Naive B cell (primary cell): ENCODE measurements at regions not wholly inside any gene's neighbourhood (a gene's known extent, or its start where the extent isn't known, plus 50 kb on each side); places are given as distances from the start of the nearest gene placed in this dataset.
"Not testable (repeated sequence)": the region's sequence is repeated elsewhere in the genome, so short reads cannot be mapped to it uniquely, and the experiment has no call there.

Source experiments
- ATAC-seq, 2 donors: fragments of 150-1000 bp; cut with Tn5 transposase; 2 replicates each; pipeline ENCODE4 v1.10.0; 2021; ENCODE audit warnings: low read depth in 2 of 2, mild to moderate bottlenecking in 2 of 2, moderate library complexity in 2 of 2
- DNase-seq: peaks from one replicate; pipeline ENCODE4 v3.0.0; 2022
- H3K27ac Mint-ChIP-seq, 6 donors: one replicate each; pipeline ENCODE4 v1.8.0; 2020 to 2022; ENCODE audit warnings: mild to moderate bottlenecking in 6 of 6, mixed read lengths in 6 of 6, moderate library complexity in 5 of 6, inconsistent platforms in 2 of 6
- H3K27me3 Mint-ChIP-seq, 3 donors: one replicate each; pipeline ENCODE4 v1.8.0; 2021 to 2022; ENCODE audit warnings: mixed read lengths in 3 of 3, mild to moderate bottlenecking in 1 of 3
- H3K36me3 Mint-ChIP-seq, 2 donors: one replicate each; pipeline ENCODE4 v1.8.0; 2020 to 2022; ENCODE audit warnings: mixed read lengths in 2 of 2, inconsistent platforms in 1 of 2, mild to moderate bottlenecking in 1 of 2
- H3K4me1 Mint-ChIP-seq, 3 donors: one replicate each; pipeline ENCODE4 v1.8.0; 2020 to 2022; ENCODE audit warnings: mixed read lengths in 3 of 3, inconsistent platforms in 1 of 3, mild to moderate bottlenecking in 1 of 3, moderate library complexity in 1 of 3
- H3K4me3 Mint-ChIP-seq, 8 donors: one replicate each; pipeline ENCODE4 v1.8.0; 2020 to 2022; ENCODE audit warnings: mild to moderate bottlenecking in 8 of 8, mixed read lengths in 8 of 8, moderate library complexity in 8 of 8, inconsistent platforms in 2 of 8
- H3K9me3 Mint-ChIP-seq, 7 donors: one replicate each; pipeline ENCODE4 v1.8.0; 2020 to 2022; ENCODE audit warnings: mixed read lengths in 7 of 7, mild to moderate bottlenecking in 5 of 7, inconsistent platforms in 2 of 7, moderate library complexity in 1 of 7

GRCh38 chr4:107452717-107453630 is 267.1 kb downstream of the PAPSS1 start:
- H3K27me3 Mint-ChIP-seq: peaks cover 0 to 4% (median 0%) of the 10 kb centered on the region in 3 donors
- H3K9me3 Mint-ChIP-seq: peaks cover 0 to 5% (median 0%) of the 10 kb centered on the region in 7 donors
- no peaks in the 10 kb centered on the region for H3K4me1 Mint-ChIP-seq
- H3K4me3 Mint-ChIP-seq: no peak overlapping the region
- H3K36me3 Mint-ChIP-seq: no peaks in the 10 kb centered on the region
- DNase-seq (no peak), ATAC-seq (no peak)
- H3K27ac Mint-ChIP-seq: no peak overlapping the region

DNA sequence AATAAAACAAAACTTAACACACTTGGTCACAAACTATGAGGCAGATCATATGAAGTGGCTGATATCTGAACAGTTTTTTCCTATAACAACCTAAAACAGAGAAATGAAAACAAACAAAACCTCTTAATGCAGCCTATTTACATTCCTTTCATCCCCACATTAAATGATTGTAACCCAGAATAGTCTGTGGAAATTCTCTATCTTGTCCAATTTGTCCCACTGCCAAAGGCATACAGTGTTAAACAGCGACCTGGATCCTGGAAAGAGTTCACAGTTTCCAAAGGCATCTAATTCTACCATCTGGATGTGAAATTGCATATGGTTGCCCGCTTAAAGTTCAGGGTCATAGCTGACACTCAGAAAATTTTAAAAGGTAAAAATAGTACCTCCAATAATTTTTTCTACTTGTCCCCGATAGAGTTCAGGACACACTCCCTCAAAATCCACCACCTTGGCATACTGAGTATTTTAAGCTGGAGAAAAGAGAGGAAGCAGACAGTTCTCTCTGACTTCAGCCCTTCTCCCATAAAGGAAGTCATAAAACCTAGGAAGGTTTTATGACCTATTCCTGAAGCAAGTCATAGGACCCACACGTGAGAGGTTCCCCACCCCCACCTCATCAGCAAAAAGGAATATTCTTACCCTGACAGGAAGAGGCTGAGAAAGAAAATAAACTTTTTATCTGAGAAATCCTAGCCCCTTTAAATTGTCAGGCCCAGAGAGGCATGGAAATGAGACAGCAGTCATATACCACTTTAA is 270.2 kb downstream of the PAPSS1 start:
- ATAC-seq (no peak), DNase-seq (no peak)
- H3K27ac Mint-ChIP-seq: no peak overlapping the region
- no peak overlapping the region for H3K4me3 Mint-ChIP-seq
- H3K9me3 Mint-ChIP-seq: peaks cover 0 to 16% (median 5%) of the 10 kb centered on the region in 7 donors
- H3K36me3 Mint-ChIP-seq: peaks cover 0 to 8% of the 10 kb centered on the region in 2 donors
- no peaks in the 10 kb centered on the region for H3K4me1 Mint-ChIP-seq
- peaks cover 0 to 7% (median 0%) of the 10 kb centered on the region in 3 donors for H3K27me3 Mint-ChIP-seq

GRCh38 chr4:107442538-107443111 is 277.4 kb downstream of the PAPSS1 start:
- H3K27me3 Mint-ChIP-seq: peaks cover 0 to 3% (median 0%) of the 10 kb centered on the region in 3 donors
- ATAC-seq (no peak), DNase-seq (no peak)
- no peaks in the 10 kb centered on the region for H3K4me1 Mint-ChIP-seq
- H3K9me3 Mint-ChIP-seq: peaks cover 0 to 15% (median 5%) of the 10 kb centered on the region in 7 donors
- H3K4me3 Mint-ChIP-seq: no peak overlapping the region
- H3K36me3 Mint-ChIP-seq: peaks cover 0 to 6% of the 10 kb centered on the region in 2 donors
- H3K27ac Mint-ChIP-seq: no peak overlapping the region

DNA sequence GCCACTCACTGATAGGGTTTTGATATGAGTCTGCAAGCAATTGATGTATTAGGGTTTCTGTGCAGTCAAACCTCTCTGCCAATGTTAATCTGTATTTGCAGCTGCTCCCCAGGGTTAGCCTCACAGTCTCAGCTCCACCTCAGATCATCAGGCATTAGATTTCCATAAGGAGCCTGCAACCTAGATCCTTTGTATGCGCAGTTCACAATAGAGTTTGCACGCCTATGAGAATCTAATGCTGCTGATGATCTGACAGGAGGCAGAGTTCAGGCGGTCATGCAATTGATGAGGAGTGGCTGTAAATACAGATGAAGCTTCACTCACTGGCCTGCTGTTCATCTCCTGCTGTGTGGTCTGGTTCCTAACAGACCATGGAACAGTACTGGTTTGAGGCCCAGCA is 280.6 kb downstream of the PAPSS1 start:
- Mint-ChIP-seq H3K36me3 (no peaks in the 10 kb centered on the region), H3K4me1 (no peaks in the 10 kb centered on the region), H3K9me3 (peaks cover 0 to 8% (median 0%) of the 10 kb centered on the region in 7 donors), H3K27me3 (no peaks in the 10 kb centered on the region), H3K4me3 (no peak overlapping the region), H3K27ac (no peak overlapping the region)
- DNase-seq (no peak), ATAC-seq (no peak)

DNA sequence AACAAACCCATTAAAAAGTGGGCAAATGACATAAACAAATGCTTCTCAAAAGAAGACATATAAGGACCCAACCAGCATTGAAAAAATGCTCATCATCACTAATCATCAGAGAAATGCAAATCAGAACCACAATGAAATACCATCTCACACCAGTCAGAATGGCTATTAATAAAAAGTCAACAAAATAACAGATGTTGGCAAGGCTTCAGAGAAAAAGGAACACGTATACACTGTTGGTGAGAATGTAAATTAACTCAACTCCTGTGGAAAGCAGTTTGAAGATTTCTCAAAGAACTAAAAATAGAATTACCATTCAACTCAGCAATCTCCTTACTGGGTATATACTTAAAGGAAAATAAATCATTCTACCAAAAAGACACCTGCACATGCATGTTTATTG is 283.6 kb downstream of the PAPSS1 start:
- peaks cover 0 to 13% (median 0%) of the 10 kb centered on the region in 7 donors for H3K9me3 Mint-ChIP-seq
- not testable (repeated sequence) for DNase-seq, H3K27ac Mint-ChIP-seq, H3K36me3 Mint-ChIP-seq, H3K27me3 Mint-ChIP-seq, H3K4me1 Mint-ChIP-seq, ATAC-seq, H3K4me3 Mint-ChIP-seq

- Mint-ChIP-seq H3K4me1 (no peaks in the 10 kb centered on the region), H3K27me3 (peaks cover 0 to 9% (median 0%) of the 10 kb centered on the region in 3 donors), H3K27ac (no peak overlapping the region), H3K4me3 (no peak overlapping the region), H3K36me3 (no peaks in the 10 kb centered on the region), H3K9me3 (peaks cover 0 to 10% (median 0%) of the 10 kb centered on the region in 7 donors)
- DNase-seq (no peak), ATAC-seq (no peak)
Observed at GRCh38 chr4:107432451-107432850, 287.6 kb downstream of the PAPSS1 start.

DNA sequence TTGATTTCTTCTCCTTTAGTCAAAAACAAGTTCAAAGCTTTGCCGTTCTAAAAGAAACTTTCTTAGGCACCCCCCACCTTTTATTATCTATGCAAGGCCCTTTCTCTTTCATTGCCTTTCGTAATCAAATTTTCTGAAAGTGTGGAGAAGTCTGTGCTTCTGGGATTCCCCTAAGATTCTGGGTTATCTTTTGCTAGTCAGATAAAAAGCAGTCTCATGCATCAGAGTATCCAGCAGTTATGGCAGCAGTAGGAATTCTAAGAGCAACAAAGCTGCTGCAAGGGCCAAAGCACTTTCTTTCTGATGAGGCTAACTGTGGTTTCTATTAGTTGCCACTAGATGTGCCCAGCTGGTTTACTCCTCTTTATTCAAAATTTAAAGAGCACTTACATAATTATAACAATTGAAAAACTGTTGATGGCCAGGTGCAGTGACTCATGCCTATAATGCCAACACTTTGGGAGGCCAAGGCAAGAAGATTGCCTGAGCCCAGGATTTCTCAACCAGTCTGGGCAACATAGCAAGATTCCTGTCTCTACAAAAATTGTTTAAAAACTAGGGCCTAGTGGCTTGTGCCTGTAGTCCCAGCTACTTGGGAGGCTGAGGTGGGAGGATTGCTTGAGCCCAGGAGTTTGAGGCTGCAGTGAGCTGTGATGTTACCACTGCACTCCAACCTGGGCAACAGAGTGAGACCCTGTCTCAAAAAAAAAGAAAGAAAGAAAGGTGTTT is 296.2 kb downstream of the PAPSS1 start:
- Mint-ChIP-seq H3K4me3 (no peak overlapping the region), H3K27me3 (peaks cover 0 to 5% (median 0%) of the 10 kb centered on the region in 3 donors), H3K36me3 (no peaks in the 10 kb centered on the region), H3K4me1 (no peaks in the 10 kb centered on the region), H3K27ac (no peak overlapping the region), H3K9me3 (peaks cover 0 to 14% (median 2%) of the 10 kb centered on the region in 7 donors)
- DNase-seq (no peak), ATAC-seq (no peak)

GRCh38 chr4:107419536-107419935 is 300.5 kb downstream of the PAPSS1 start:
- ATAC-seq, DNase-seq, H3K36me3 Mint-ChIP-seq, H3K4me3 Mint-ChIP-seq, H3K27me3 Mint-ChIP-seq, H3K27ac Mint-ChIP-seq, H3K4me1 Mint-ChIP-seq: not testable (repeated sequence)
- peaks cover 0 to 18% (median 2%) of the 10 kb centered on the region in 7 donors for H3K9me3 Mint-ChIP-seq

DNA sequence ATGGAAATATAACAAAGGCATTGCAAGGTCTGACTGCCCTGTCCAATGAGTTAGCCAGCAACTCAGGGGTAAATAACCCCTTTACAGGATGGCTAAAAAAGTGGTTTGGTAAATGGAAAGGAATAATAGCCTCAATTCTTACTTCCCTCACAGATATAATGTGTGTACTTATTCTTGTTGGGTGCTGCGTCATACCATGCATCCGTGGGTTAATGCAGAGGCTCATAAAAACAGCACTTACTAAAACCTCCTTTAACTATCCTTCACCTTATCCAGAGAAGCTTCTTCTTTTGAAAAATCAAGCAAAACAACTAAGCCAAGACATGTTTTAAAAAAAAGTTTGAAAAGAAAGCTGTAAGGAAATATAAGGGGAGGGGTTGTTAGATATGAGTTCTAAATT is 301.0 kb downstream of the PAPSS1 start:
- Mint-ChIP-seq H3K27me3 (no peaks in the 10 kb centered on the region), H3K4me1 (no peaks in the 10 kb centered on the region), H3K36me3 (no peaks in the 10 kb centered on the region), H3K9me3 (peaks cover 0 to 20% (median 2%) of the 10 kb centered on the region in 7 donors), H3K4me3 (no peak overlapping the region), H3K27ac (no peak overlapping the region)
- ATAC-seq (no peak), DNase-seq (no peak)

- not testable (repeated sequence) for H3K27ac Mint-ChIP-seq, DNase-seq, H3K4me1 Mint-ChIP-seq, H3K27me3 Mint-ChIP-seq, ATAC-seq, H3K4me3 Mint-ChIP-seq, H3K36me3 Mint-ChIP-seq
- peaks cover 3 to 30% (median 7%) of the 10 kb centered on the region in 7 donors for H3K9me3 Mint-ChIP-seq
Observed at GRCh38 chr4:107415490-107415889, 304.5 kb downstream of the PAPSS1 start.

DNA sequence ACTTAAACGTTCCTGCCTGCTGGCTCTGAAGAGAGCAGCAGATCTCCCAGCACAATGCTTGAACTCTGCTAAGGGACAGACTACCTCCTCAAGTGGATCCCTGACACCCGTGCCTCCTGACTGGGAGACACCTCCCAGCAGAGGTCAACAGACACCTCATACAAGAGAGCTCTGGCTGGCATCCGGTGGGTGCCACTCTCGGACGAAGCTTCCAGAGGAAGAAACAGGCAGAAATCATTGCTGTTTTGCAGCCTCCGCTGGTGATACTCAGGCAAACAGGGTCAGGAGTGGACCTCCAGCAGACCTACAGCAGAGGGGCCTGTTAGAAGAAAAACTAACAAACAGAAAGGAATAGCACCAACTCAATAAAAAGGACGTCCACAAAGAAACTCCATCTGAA is 310.2 kb downstream of the PAPSS1 start:
- peaks cover 3 to 29% (median 7%) of the 10 kb centered on the region in 7 donors for H3K9me3 Mint-ChIP-seq
- not testable (repeated sequence) for H3K27ac Mint-ChIP-seq, H3K36me3 Mint-ChIP-seq, DNase-seq, H3K4me3 Mint-ChIP-seq, H3K27me3 Mint-ChIP-seq, ATAC-seq, H3K4me1 Mint-ChIP-seq

- ATAC-seq: no peak
- Mint-ChIP-seq H3K4me1 (no peaks in the 10 kb centered on the region), H3K27me3 (peaks cover 0 to 9% (median 6%) of the 10 kb centered on the region in 3 donors), H3K36me3 (no peaks in the 10 kb centered on the region), H3K9me3 (peaks cover 3 to 24% (median 7%) of the 10 kb centered on the region in 7 donors), H3K27ac (no peak overlapping the region), H3K4me3 (no peak overlapping the region)
- DNase-seq: no peak
Observed at GRCh38 chr4:107408968-107409367, 311.1 kb downstream of the PAPSS1 start.
